LNCaP clone FGC (cell line): ENCODE measurements at regions not wholly inside any gene's neighbourhood (a gene's known extent, or its start where the extent isn't known, plus 50 kb on each side); places are given as distances from the start of the nearest gene placed in this dataset.
"Not testable (repeated sequence)": the region's sequence is repeated elsewhere in the genome, so short reads cannot be mapped to it uniquely, and the experiment has no call there.

Source experiments
- DNase-seq: peaks from one replicate; pipeline ENCODE4 v3.0.0-alpha.2; 2011; ENCODE audit warnings: low read depth
- H3K4me3 ChIP-seq: 2 replicates; pipeline ENCODE4 v1.5.1; 2011; ENCODE audit warnings: mild to moderate bottlenecking, low read depth, low read length, control low read depth
- TF ChIP-seq, protein P1 (sequence below): IDR thresholded peaks from 2 replicates; pipeline ENCODE4 v1.5.1; 2012; ENCODE audit warnings: mild to moderate bottlenecking; ENCODE audit not compliant: control insufficient read depth, insufficient read depth; ENCODE audit errors: extremely low read depth

DNA sequence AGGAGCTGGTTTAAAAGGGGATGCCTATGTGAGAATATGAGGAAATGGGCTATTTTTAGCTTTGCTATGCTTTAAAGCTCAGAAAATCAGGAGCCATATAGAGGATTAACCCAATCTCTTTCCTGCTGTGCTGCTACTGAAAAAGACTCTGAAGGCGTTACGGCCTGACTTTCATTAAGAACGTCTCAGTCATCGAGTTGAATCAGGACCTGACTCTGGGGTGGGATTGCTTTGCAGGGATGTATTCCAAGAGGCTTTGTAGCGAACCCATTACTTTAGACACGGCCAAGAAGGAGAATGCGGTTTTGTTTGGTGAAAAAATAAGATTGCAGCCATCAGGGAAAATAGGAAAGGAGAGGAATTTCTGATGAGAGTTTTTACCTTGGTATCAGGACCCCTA is 426.9 kb downstream of the CCSER2 start:
- no peak overlapping the region for H3K4me3 ChIP-seq
- DNase-seq: no peak
- TF ChIP-seq, protein P1, sequence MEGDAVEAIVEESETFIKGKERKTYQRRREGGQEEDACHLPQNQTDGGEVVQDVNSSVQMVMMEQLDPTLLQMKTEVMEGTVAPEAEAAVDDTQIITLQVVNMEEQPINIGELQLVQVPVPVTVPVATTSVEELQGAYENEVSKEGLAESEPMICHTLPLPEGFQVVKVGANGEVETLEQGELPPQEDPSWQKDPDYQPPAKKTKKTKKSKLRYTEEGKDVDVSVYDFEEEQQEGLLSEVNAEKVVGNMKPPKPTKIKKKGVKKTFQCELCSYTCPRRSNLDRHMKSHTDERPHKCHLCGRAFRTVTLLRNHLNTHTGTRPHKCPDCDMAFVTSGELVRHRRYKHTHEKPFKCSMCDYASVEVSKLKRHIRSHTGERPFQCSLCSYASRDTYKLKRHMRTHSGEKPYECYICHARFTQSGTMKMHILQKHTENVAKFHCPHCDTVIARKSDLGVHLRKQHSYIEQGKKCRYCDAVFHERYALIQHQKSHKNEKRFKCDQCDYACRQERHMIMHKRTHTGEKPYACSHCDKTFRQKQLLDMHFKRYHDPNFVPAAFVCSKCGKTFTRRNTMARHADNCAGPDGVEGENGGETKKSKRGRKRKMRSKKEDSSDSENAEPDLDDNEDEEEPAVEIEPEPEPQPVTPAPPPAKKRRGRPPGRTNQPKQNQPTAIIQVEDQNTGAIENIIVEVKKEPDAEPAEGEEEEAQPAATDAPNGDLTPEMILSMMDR: no peak

DNA sequence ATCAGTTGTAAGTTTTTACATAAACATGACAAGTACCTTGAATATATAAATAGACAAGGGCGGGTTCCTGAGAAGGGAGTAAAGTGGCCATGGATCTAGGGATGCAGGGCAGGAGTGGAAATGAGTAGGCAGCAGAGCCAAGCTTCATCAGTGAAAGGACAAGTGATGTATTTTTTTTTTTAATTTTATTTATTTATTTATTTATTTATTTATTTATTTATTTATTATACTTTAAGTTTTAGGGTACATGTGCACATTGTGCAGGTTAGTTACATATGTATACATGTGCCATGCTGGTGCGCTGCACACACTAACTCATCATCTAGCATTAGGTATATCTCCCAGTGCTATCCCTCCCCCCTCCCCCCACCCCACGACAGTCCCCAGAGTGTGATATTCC is 428.3 kb downstream of the CCSER2 start:
- H3K4me3 ChIP-seq, DNase-seq: not testable (repeated sequence)

DNA sequence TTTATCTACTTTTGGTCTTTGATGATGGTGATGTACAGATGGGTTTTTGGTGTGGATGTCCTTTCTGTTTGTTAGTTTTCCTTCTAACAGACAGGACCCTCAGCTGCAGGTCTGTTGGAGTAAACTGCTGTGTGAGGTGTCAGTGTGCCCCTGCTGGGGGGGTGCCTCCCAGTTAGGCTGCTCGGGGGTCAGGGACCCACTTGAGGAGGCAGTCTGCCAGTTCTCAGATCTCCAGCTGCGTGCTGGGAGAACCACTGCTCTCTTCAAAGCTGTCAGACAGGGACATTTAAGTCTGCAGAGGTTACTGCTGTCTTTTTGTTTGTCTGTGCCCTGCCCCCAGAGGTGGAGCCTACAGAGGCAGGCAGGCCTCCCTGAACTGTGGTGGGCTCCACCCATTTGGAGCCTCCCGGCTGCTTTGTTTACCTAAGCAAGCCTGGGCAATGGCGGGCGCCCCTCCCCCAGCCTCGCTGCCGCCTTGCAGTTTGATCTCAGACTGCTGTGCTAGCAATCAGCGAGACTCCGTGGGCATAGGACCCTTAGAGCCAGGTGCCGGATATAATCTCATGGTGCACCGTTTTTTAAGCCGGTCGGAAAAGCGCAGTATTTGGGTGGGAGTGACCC is 433.7 kb downstream of the CCSER2 start:
- H3K4me3 ChIP-seq: not testable (repeated sequence)

DNA sequence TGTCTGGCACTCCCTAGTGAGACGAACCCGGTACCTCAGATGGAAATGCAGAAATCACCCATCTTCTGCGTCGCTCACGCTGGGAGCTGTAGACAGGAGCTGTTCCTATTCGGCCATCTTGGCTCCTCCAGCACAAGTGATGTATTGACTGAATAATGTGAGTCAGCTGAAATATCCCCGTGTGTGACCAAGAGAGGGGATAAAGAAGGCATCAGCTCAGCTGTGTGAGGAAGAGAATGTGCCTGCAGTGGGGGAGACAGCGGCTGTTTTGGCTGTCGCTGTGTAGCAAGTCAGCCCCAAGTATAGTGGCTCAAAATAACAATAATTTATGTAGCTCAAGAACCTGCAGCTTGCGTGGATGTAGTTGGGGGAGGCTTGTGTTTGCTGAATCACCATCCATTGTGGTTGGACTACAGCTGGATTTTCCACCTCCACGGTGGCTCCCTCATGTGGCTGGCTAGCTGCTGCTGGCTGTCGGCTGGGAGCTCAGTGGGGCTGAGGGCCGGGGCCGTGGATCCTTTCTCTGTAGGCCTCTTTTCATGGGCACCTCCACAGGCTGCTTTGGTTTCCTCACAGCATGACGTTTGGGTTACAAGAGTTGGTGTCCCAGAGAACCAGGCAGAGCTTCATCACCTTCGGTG is 434.5 kb downstream of the CCSER2 start:
- no peak overlapping the region for H3K4me3 ChIP-seq
- no peak for DNase-seq
- TF ChIP-seq, protein P1: no peak

More for the DNA sequence above, 433.7 kb downstream of the CCSER2 start:
- not testable (repeated sequence) for DNase-seq

DNA sequence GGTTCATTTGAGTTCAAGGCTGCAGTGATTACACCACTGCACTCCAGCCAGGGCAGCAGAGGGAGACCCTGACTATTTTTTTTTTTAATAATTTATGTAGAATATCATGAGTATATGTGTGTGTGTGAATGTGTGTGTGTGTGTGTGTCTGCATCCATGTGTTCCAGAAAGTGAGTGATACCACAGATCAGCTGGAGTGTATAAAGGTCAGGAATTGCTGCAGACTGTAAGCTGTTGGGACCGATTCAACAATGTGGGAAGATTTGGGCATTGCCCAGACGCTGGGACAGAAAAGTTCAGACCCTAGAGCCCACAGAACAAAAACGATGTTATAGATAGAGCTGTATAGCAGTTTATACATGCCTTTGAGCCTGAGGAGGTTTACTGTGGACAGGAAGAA is 435.6 kb downstream of the CCSER2 start:
- no peak overlapping the region for H3K4me3 ChIP-seq
- no peak for DNase-seq
- TF ChIP-seq, protein P1: no peak

DNA sequence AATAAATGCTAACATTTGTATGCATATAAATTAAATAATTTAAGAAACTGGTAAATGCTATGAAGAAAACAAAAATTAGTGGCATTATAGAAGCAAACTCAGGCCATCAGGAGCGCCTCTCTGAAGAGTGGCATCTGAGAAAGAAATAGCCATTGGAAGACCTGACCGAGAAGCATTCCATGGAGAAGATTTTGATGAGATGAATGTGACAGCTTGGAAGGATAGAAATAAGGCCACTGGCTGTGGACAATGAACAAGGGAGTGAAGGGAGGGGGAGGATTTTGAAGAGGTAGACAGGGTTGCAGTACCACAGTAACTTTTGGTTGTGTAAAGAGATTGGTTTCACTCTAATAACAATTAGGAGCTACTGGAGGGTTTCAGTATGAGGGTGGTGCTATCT is 436.7 kb downstream of the CCSER2 start:
- TF ChIP-seq, protein P1: no peak
- H3K4me3 ChIP-seq: no peak overlapping the region
- no peak for DNase-seq

DNA sequence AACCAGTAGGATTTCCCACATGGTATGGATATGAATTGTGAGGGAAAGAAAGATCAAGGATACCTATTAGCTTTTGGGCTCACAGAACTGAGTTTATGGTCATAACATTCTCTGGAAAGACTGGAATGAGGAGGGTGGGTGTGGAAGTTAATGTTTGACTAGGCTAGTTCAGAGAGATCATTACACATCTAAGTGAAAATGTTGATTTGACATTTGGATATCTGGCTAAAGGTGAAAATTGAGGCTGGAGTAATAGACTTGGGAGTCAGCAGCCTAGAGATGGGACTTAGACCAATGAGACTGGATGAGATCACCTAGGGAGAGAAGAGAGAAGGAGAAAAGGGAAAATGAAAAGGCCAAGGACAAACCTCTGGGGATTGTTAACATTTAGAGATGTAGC is 437.3 kb downstream of the CCSER2 start:
- TF ChIP-seq, protein P1: no peak
- no peak overlapping the region for H3K4me3 ChIP-seq
- no peak for DNase-seq

DNA sequence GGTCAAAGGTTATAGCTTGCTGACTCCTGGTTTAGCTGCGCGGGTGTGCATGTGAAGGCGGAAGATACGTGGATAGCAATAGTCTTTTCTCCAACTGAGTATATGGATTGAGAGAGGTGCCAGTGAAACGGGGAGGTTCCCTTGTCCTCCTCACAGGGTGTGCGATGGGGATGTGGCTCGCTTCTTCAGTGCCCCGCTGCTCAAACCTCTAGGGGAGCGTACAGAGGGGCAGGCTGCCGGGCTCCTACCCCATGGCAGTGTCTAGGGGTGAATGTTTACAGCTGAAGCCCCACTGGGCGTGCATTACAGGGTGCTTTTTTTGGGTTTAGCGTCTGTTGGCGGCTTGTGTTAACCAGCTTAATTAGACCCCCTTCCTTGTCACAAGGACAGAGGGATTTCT is 438.5 kb downstream of the CCSER2 start:
- H3K4me3 ChIP-seq: no peak overlapping the region
- TF ChIP-seq, protein P1: no peak
- no peak for DNase-seq
